ENCODE measurements at regions not wholly inside any gene's neighbourhood (a gene's known extent, or its start where the extent isn't known, plus 50 kb on each side); places are given as distances from the start of the nearest gene placed in this dataset.

GRCh38 chr6:9405369-9405768, 970.0 kb upstream of the SLC35B3 start:
- Histone ChIP-seq H3K27ac (no peak overlapping the region), H3K4me3 (no peak overlapping the region), H3K9me3 (ENCODE audit: low read depth) (no peaks in the 10 kb centered on the region), H3K27me3 (no peaks in the 10 kb centered on the region), H3K4me1 (ENCODE audit: low read depth) (peaks cover 9% of the 10 kb centered on the region), H3K36me3 (no peaks in the 10 kb centered on the region)
- no peak for DNase-seq (ENCODE audit: low read depth in 1 of 2, low spot score in 1 of 2)
- TF ChIP-seq, protein P1, sequence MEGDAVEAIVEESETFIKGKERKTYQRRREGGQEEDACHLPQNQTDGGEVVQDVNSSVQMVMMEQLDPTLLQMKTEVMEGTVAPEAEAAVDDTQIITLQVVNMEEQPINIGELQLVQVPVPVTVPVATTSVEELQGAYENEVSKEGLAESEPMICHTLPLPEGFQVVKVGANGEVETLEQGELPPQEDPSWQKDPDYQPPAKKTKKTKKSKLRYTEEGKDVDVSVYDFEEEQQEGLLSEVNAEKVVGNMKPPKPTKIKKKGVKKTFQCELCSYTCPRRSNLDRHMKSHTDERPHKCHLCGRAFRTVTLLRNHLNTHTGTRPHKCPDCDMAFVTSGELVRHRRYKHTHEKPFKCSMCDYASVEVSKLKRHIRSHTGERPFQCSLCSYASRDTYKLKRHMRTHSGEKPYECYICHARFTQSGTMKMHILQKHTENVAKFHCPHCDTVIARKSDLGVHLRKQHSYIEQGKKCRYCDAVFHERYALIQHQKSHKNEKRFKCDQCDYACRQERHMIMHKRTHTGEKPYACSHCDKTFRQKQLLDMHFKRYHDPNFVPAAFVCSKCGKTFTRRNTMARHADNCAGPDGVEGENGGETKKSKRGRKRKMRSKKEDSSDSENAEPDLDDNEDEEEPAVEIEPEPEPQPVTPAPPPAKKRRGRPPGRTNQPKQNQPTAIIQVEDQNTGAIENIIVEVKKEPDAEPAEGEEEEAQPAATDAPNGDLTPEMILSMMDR (IDR thresholded peaks at IDR 0.05; ENCODE audit: low read depth, low read length): no peak

- no peak overlapping the region for H3K27ac ChIP-seq
- TF ChIP-seq, protein P1 (IDR thresholded peaks at IDR 0.05; ENCODE audit: low read depth, low read length): no peak
- DNase-seq (ENCODE audit: low read depth in 1 of 2, low spot score in 1 of 2): no peak
- H3K27me3 ChIP-seq: no peaks in the 10 kb centered on the region
- H3K36me3 ChIP-seq: no peaks in the 10 kb centered on the region
- no peak overlapping the region for H3K4me3 ChIP-seq
- H3K4me1 ChIP-seq (ENCODE audit: low read depth): peaks cover 9% of the 10 kb centered on the region
- no peaks in the 10 kb centered on the region for H3K9me3 ChIP-seq (ENCODE audit: low read depth)
Observed at GRCh38 chr6:9404351-9405146, 969.2 kb upstream of the SLC35B3 start.

DNA sequence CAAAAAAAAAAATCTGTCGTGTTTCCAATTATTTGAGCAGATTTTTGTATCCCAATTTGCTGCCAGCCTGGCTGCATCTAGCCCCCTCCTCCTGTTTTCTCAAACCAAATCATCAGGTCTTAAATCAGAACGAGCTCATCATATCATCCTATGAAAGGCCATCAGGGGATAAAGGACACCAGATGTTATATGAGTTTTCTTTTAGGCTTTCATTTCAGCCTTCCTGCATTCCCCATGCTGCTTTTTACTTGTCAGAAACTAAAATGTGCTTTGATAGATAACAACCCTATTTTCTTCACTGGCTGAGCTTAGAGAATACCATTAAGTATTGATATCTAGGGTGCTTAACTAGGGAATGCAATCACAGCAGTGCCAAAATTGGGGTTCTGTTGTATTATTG, 968.4 kb upstream of the SLC35B3 start:
- H3K9me3 ChIP-seq (ENCODE audit: low read depth): no peaks in the 10 kb centered on the region
- no peaks in the 10 kb centered on the region for H3K36me3 ChIP-seq
- peaks cover 9% of the 10 kb centered on the region for H3K4me1 ChIP-seq (ENCODE audit: low read depth)
- TF ChIP-seq, protein P1 (IDR thresholded peaks at IDR 0.05; ENCODE audit: low read depth, low read length): no peak
- no peak overlapping the region for H3K4me3 ChIP-seq
- no peak for DNase-seq (ENCODE audit: low read depth in 1 of 2, low spot score in 1 of 2)
- no peak overlapping the region for H3K27ac ChIP-seq
- no peaks in the 10 kb centered on the region for H3K27me3 ChIP-seq

DNA sequence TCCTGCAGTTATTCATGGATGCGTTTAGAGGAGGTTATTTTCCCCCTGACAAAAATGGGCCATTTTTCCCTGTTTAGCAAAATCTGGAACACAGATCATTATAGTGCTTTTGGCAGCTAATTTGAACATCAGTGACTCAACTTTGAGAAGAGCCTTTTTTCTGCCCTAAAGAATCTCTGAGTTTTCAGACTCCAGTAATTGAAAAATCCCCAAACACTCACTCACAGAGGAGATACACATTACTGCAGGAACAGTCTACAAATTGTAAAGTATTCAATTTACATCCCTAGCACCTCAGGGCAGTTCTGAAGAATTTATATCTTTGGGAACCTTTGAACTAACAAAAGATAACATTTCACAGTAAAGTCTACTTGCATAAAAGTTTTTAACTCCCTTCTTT, 966.6 kb upstream of the SLC35B3 start:
- no peak overlapping the region for H3K4me3 ChIP-seq
- no peaks in the 10 kb centered on the region for H3K27me3 ChIP-seq
- DNase-seq (ENCODE audit: low read depth in 1 of 2, low spot score in 1 of 2): no peak
- TF ChIP-seq, protein P1 (IDR thresholded peaks at IDR 0.05; ENCODE audit: low read depth, low read length): no peak
- H3K4me1 ChIP-seq (ENCODE audit: low read depth): peaks cover 16% of the 10 kb centered on the region
- H3K36me3 ChIP-seq: no peaks in the 10 kb centered on the region
- no peak overlapping the region for H3K27ac ChIP-seq
- H3K9me3 ChIP-seq (ENCODE audit: low read depth): no peaks in the 10 kb centered on the region

DNA sequence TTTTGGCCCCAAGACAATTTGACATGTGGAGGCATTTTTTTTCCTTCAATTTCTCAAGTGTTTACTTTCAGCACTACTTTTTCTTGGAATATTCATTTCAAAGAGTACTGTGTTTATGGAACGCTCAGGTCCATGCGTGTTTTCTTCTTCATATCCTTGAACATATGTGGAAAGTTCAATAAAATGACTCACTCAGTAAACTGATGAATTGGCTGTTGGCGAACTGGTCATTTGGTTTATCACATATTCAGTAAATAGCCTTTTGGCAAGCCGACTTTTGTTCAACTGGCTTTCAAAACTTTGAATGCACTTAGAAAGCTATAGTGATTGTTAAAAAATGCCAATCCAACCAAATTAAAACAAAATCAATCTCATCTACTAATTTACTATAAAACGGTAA, 964.6 kb upstream of the SLC35B3 start:
- TF ChIP-seq, protein P1 (IDR thresholded peaks at IDR 0.05; ENCODE audit: low read depth, low read length): no peak
- H3K4me3 ChIP-seq: no peak overlapping the region
- H3K27ac ChIP-seq: no peak overlapping the region
- peaks cover 16% of the 10 kb centered on the region for H3K4me1 ChIP-seq (ENCODE audit: low read depth)
- DNase-seq (ENCODE audit: low read depth in 1 of 2, low spot score in 1 of 2): no peak
- H3K9me3 ChIP-seq (ENCODE audit: low read depth): no peaks in the 10 kb centered on the region
- H3K27me3 ChIP-seq: no peaks in the 10 kb centered on the region
- H3K36me3 ChIP-seq: no peaks in the 10 kb centered on the region
